Stimulated activated CD8-positive, alpha-beta memory T cell treated with anti-CD3 and anti-CD28 coated beads, Interleukin-15, amount 100 ng/mL, for 24 hours (primary cell): ENCODE measurements at regions not wholly inside any gene's neighbourhood (a gene's known extent, or its start where the extent isn't known, plus 50 kb on each side); places are given as distances from the start of the nearest gene placed in this dataset.
"Not testable (repeated sequence)": the region's sequence is repeated elsewhere in the genome, so short reads cannot be mapped to it uniquely, and the experiment has no call there.

Experiments
- DNase-seq: peaks from one replicate; pipeline ENCODE4 v3.0.0-alpha.2; 2020; ENCODE audit warnings: low read depth

- no peak for DNase-seq
Measured at GRCh38 chr16:85239239-85239638, 127.0 kb upstream of the CIBAR2 start.

GRCh38 chr16:85239871-85240270 is 127.6 kb upstream of the CIBAR2 start:
- no peak for DNase-seq

GRCh38 chr16:85240982-85241924 is 129.0 kb upstream of the CIBAR2 start:
- no peak for DNase-seq

GRCh38 chr16:85242140-85242539 is 129.9 kb upstream of the CIBAR2 start:
- DNase-seq = no peak

- no peak for DNase-seq
Measured at GRCh38 chr16:85243308-85243707, 131.0 kb upstream of the CIBAR2 start.

GRCh38 chr16:85244452-85244851 is 132.2 kb upstream of the CIBAR2 start:
- not testable (repeated sequence) for DNase-seq

- DNase-seq = no peak
Measured at GRCh38 chr16:85245307-85246172, 133.3 kb upstream of the CIBAR2 start.

- no peak for DNase-seq
Measured at GRCh38 chr16:85246473-85246872, 134.2 kb upstream of the CIBAR2 start.

- no peak for DNase-seq
Measured at GRCh38 chr16:85246973-85247372, 134.7 kb upstream of the CIBAR2 start.

- DNase-seq = no peak
Measured at GRCh38 chr16:85248342-85248741, 136.1 kb upstream of the CIBAR2 start.

GRCh38 chr16:85248857-85249256 is 136.6 kb upstream of the CIBAR2 start:
- DNase-seq = no peak

- no peak for DNase-seq
Measured at GRCh38 chr16:85249418-85250146, 137.3 kb upstream of the CIBAR2 start.

- no peak for DNase-seq
Measured at GRCh38 chr16:85250147-85250463, 137.8 kb upstream of the CIBAR2 start.

- DNase-seq = no peak
Measured at GRCh38 chr16:85250609-85251223, 138.4 kb upstream of the CIBAR2 start.

GRCh38 chr16:85251225-85251760 is 139.0 kb upstream of the CIBAR2 start:
- DNase-seq = no peak

- DNase-seq = no peak
Measured at GRCh38 chr16:85252014-85252413, 139.7 kb upstream of the CIBAR2 start.

GRCh38 chr16:85252461-85252860 is 140.2 kb upstream of the CIBAR2 start:
- DNase-seq = no peak

- peak; percentile 46 for DNase-seq
Measured at GRCh38 chr16:85253084-85253941, 141.0 kb upstream of the CIBAR2 start.

GRCh38 chr16:85254051-85254450 is 141.8 kb upstream of the CIBAR2 start:
- no peak for DNase-seq

GRCh38 chr16:85254921-85255320 is 142.6 kb upstream of the CIBAR2 start:
- no peak for DNase-seq

- no peak for DNase-seq
Measured at GRCh38 chr16:85255777-85256176, 143.5 kb upstream of the CIBAR2 start.
